ELF-1 (cell line): ENCODE measurements at regions not wholly inside any gene's neighbourhood (a gene's known extent, or its start where the extent isn't known, plus 50 kb on each side); places are given as distances from the start of the nearest gene placed in this dataset.

Experiments used
- DNase-seq: peaks from one replicate; pipeline ENCODE4 v3.0.0-alpha.2; 2016; ENCODE audit warnings: low read depth, low spot score

- DNase-seq: no peak
Measured at GRCh38 chr4:32506067-32506466, 1785.9 kb downstream of the PCDH7 start.

GRCh38 chr4:32519060-32519459 lies 1798.9 kb downstream of the PCDH7 start:
- DNase-seq: no peak

- no peak for DNase-seq
Measured at GRCh38 chr4:32525420-32525819, 1805.3 kb downstream of the PCDH7 start.

DNA sequence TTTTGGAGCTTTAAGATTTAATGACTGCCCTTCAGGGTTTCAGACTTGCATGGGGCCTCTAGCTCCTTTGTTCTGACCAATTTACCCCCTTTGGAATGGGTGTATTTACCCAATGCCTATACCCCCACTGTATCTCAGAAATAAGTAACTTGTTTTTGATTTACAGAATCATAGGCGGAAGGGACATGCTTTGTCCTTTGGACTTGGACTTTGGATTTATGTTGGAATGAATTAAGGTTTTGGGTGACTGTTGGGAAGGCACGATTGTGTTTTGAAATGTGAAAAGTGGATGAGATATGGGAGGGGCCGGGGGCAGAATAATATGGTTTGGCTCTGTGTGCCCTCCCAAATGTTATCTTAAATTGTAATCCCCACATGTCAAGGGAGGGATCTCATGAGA lies 1824.7 kb downstream of the PCDH7 start:
- no peak for DNase-seq

- DNase-seq: no peak
Measured at GRCh38 chr4:32551943-32552342, 1831.8 kb downstream of the PCDH7 start.

DNA sequence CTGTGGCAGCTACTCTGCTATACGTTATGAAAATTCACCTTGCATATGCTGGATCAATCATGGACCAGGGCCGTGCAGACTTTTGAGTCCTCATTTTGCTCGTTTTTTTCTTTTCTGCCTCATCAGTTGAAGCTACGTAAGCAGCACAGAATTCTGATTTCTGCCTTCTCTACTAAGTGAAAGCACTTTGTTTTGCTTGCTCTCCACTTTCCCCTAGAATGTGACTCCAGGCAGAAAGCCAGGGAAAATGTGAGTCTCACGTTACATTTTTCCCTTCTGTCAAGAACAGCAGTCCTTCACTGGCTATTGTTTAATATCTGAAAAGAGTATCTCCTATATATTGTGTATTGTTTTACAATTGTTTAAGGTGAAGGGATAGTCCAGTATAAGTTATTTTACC lies 1840.1 kb downstream of the PCDH7 start:
- DNase-seq: no peak

DNA sequence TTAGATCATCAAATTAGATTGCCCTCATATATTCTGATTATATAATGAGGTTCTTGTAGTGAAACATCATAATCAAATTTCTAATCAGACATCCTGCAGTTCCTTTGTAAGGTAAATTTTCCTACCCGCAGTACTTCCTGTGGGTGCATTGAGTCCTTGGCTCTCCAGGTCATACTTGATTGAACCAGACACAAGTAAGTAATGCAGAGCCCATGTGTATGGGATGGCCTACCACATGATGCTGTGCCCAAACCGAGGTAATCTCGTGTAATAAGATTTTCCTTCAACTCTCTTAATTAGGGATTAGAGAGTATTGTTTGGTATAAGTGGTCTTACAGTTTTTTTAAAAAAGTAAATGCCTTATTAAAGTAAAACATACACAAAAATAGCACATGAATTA lies 1841.8 kb downstream of the PCDH7 start:
- no peak for DNase-seq

DNA sequence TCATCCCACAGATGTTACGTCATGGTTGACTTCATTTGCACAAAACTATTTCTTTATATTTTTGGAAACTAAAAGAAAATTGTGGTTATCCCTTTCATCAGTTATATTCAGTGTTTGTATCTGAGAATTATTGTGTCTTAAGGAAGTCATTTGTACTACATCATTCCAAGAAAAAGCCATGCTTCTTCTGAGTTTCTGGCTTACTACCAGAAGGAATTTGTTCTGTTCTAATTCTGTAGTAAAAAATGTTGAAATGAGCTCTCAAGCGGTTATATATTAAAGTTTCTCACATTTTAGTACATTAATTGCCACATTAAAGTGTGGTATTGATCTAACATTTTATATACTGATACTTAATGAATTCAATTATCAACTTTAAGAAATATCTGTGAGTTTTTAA lies 1844.5 kb downstream of the PCDH7 start:
- DNase-seq: no peak

DNA sequence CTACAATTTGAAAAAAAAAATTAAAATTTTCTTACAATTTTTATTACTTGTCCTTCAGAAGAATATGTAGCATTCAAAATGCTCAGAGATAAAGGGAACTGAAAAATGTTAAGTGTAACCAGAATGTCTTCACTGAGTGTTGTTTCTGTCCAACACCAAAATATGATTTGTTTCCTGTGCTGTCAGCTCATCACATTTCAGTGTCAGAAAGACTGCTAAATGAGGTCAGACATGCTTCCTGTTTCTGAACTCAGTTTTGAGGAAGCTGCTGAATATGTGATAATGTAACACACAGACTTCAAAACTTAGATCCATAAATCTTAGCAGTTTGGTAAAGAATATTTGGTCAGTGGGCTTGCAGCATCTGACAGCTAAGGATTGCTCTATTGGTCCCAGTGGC lies 1849.7 kb downstream of the PCDH7 start:
- DNase-seq: no peak

GRCh38 chr4:32572366-32572765 lies 1852.2 kb downstream of the PCDH7 start:
- no peak for DNase-seq

- no peak for DNase-seq
Measured at GRCh38 chr4:32574803-32575202, 1854.6 kb downstream of the PCDH7 start.

DNA sequence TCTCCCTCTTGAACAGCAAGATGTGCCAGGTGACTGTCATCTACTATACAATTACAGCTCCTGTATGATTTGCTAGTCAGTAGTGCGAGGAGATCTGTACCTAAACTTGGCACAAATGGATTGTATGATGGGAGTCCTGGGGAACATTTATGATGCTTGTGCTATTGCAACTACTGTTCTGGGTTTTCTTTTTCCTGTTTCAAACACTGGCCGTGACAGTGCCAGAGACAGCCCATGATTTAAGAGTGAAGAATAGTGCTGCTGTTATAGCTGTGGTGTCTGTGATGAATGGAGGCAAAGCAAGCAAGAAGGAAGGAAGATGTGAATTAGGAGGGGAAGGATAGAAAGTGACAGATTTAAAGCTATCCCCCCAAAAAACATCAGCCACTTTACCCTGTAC lies 1868.9 kb downstream of the PCDH7 start:
- DNase-seq: no peak

DNA sequence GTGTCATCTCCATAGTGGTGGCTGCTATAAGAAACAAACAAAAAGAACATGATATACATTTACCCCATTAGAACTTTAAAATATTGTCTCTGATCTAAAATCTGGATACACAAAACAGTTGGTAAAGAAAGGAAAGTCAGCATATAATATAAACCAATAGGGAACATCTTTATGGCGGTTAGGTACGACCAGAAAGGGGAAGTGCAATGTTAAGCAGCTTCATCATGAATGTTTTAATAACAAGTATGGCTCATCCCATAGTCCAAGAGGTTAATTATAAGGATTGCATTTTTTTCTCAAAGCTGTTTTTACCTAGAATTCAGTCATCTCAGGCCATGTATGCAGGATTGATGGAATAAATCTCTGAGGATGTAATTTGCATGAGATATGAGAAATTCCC lies 1869.7 kb downstream of the PCDH7 start:
- no peak for DNase-seq

DNA sequence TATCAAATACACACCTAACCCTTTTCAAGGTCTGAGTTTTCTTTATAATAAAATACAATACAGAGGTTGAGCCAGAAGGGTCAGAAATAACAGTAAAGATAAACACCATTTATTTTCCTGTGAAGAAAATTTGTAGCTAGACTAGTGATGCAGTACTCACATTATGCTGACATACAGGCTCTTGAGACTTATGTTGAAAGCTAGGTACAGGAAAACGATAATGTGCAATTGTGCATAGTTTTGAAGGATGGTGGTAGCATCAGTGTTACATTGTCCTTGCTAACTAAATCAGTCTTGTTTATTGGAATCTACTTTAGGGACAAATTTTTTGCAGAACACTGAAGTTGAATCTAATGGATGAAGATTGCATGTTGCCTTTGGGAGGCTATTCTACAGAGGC lies 1877.2 kb downstream of the PCDH7 start:
- DNase-seq: no peak

DNA sequence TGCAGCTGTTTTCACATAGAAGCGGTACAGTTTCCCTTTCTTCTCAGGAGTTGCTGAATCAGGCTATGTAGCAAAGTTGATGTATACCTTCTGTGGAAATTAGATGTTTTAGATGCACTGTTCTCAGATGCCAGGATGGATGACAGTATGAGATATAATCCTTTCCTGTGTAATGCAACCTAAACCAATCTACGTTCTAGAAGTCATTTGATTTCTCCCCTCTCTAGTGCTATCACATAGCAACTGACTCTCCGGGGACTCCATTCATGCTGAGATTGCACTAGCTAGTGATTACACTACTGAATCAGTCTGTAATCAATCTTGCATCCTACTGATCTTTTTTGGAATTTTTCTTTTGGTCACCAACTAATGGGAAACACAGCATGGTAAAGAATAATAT lies 1881.7 kb downstream of the PCDH7 start:
- DNase-seq: no peak

GRCh38 chr4:32607978-32608377 lies 1887.8 kb downstream of the PCDH7 start:
- DNase-seq: no peak

- no peak for DNase-seq
Measured at GRCh38 chr4:32624943-32625603, 1904.9 kb downstream of the PCDH7 start.

DNA sequence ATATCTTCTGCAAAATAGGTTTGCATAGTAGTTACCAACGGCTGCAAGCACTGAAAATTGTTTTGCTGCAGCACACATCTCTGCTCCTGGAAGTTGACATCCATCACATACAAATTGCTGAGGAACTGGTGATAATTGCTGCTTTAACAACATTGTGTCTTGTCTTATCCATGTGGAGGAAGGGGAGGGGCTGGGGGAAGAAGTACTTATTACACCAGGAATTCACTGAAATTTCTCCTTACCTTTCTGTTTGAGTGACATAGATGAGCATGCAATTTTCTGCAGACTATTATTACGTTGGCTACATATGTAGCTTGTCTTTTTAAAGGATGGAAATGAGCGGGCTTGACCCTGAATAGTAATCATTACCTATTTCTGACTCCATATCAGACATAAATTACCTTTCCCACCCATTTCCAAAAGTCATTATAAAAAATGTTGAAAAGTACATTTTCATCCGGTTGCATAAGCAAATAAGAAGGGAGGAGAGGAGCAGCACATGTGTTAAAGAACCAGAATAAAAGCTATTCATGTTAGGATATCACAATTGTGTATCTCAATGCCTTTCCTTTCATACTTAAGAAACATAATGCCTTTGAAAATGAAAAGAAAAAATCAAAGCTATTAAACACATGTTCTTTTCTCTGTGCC lies 1905.6 kb downstream of the PCDH7 start:
- DNase-seq: no peak

DNA sequence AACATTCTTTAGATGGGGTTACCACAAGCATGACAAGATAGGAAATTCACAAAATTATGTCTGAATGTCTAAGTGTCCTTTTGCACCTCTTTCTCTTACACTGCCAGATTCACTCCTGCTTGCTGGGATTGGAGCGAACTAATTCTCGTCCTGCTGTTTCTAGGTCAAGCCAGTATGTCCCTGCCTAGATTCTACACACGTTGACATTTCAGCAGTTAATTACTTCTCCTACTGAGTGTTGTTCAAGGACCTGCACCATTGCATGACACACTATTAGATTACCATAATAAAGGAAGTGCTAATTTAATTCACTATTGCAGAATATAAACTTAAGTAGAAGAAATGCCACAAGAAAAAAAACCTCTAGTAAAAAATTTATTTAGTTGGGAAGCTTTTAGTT lies 1911.7 kb downstream of the PCDH7 start:
- DNase-seq: no peak

- DNase-seq: no peak
Measured at GRCh38 chr4:32633421-32633820, 1913.3 kb downstream of the PCDH7 start.

DNA sequence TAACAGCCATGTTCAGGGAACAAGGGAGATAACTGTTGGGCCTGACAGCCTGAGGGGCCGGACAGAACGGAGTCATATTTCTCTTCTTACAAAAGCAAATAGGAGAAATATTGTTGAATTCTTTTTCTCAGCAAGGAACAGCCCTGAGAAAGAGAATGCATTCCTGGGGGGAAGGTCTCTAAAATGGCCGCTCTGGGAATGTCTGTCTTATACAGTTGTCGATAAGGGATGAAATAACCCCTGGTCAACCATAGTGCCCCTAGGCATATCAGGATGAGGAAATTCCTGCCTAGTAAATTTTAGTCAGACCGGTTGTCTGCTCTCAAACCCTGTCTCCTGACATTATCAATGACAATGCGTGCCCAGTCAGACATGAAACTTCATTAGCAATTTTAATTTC lies 1925.5 kb downstream of the PCDH7 start:
- no peak for DNase-seq

DNA sequence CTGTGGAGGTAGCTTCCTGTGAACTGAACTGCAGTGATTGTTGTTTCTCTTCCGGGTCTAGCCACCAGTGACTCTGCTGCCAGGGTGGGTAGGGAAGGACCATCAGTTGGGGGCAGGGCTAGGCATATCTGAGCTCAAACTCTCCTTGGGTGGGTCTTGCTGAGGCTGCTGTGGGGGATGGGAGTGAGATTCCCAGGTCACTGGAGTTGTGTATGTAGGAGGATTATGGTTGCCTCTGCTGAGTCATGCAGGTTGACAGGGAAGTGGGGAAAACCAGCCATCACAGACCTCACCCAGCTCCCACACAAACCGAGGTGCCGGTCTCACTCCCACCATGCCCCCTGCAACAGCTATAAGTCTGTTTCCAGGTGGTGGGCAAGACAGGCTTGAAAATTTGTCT lies 1937.8 kb downstream of the PCDH7 start:
- DNase-seq: no peak

DNA sequence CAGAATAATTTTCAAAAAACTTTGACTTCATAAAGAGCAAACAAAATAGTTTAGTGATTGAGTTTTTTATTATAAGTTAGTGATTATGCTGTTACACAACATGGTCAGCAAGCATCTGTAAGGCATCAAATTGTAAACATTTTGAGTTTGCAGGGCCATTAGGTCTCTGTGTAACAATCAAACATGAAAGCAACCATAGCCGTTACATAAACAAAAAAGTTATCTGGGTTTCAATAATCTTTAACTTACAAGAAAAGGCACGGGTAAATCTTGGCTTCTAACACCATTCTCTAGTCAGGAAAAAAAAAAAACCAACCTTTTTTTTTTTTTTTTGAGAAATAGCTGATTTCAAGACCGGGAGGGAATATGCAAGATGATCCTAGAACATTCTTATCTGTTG lies 1941.1 kb downstream of the PCDH7 start:
- DNase-seq: no peak

- no peak for DNase-seq
Measured at GRCh38 chr4:32662803-32663202, 1942.6 kb downstream of the PCDH7 start.
